Inflammatory macrophage (primary cell): ENCODE measurements at regions not wholly inside any gene's neighbourhood (a gene's known extent, or its start where the extent isn't known, plus 50 kb on each side); places are given as distances from the start of the nearest gene placed in this dataset.

ENCODE experiments used
- DNase-seq, 2 donors: peaks; one replicate each; pipeline ENCODE4 v3.0.0-alpha.2; 2020 to 2022

- no peak for DNase-seq
Observed at GRCh38 chr4:113849771-113850170, 88.2 kb upstream of the CAMK2D start.

- no peak for DNase-seq
Observed at GRCh38 chr4:113847710-113848109, 86.2 kb upstream of the CAMK2D start.

- no peak for DNase-seq
Observed at GRCh38 chr4:113846433-113846832, 84.9 kb upstream of the CAMK2D start.

GRCh38 chr4:113845138-113845537 is 83.6 kb upstream of the CAMK2D start:
- DNase-seq: no peak

GRCh38 chr4:113844369-113844768 is 82.8 kb upstream of the CAMK2D start:
- no peak for DNase-seq

- no peak for DNase-seq
Observed at GRCh38 chr4:113840861-113841260, 79.3 kb upstream of the CAMK2D start.

- peak; percentile 49 to 59 for DNase-seq
Observed at GRCh38 chr4:113838460-113838859, 76.9 kb upstream of the CAMK2D start.

GRCh38 chr4:113837397-113837796 is 75.9 kb upstream of the CAMK2D start:
- DNase-seq: peak; percentile 81 to 92

GRCh38 chr4:113835005-113835404 is 73.5 kb upstream of the CAMK2D start:
- no peak for DNase-seq

- DNase-seq: no peak
Observed at GRCh38 chr4:113834298-113834697, 72.8 kb upstream of the CAMK2D start.

GRCh38 chr4:113832803-113833202 is 71.3 kb upstream of the CAMK2D start:
- peak; percentile 46 to 63 for DNase-seq

GRCh38 chr4:113831457-113831856 is 69.9 kb upstream of the CAMK2D start:
- DNase-seq: no peak

- DNase-seq: no peak
Observed at GRCh38 chr4:113828702-113829101, 67.2 kb upstream of the CAMK2D start.

- no peak for DNase-seq
Observed at GRCh38 chr4:113827285-113827684, 65.7 kb upstream of the CAMK2D start.

GRCh38 chr4:113826421-113826820 is 64.9 kb upstream of the CAMK2D start:
- no peak for DNase-seq

GRCh38 chr4:113825272-113825671 is 63.7 kb upstream of the CAMK2D start:
- DNase-seq: peak; percentile 63 to 65

GRCh38 chr4:113824396-113824795 is 62.9 kb upstream of the CAMK2D start:
- peak; percentile 7 to 57 for DNase-seq

- DNase-seq: peak; percentile 73 to 84
Observed at GRCh38 chr4:113823291-113823659, 61.7 kb upstream of the CAMK2D start.

GRCh38 chr4:113822555-113823290 is 61.2 kb upstream of the CAMK2D start:
- DNase-seq: no peak

GRCh38 chr4:113821856-113822255 is 60.3 kb upstream of the CAMK2D start:
- DNase-seq: no peak

GRCh38 chr4:113820108-113820507 is 58.6 kb upstream of the CAMK2D start:
- DNase-seq: no peak

- DNase-seq: peak; percentile 60 to 82
Observed at GRCh38 chr4:113815826-113816225, 54.3 kb upstream of the CAMK2D start.

- DNase-seq: peak; percentile 62 to 80
Observed at GRCh38 chr4:113811359-113811758, 49.8 kb upstream of the CAMK2D start.
